ENCODE measurements at regions not wholly inside any gene's neighbourhood (a gene's known extent, or its start where the extent isn't known, plus 50 kb on each side); places are given as distances from the start of the nearest gene placed in this dataset.

GRCh38 chr11:133706925-133707794, 138.2 kb downstream of the SPATA19 start:
- no peak for TF ChIP-seq CTCF (IDR thresholded peaks at IDR 0.05; ENCODE audit: poor library complexity, severe bottlenecking)
- no peak for TF ChIP-seq TAF1 (IDR thresholded peaks at IDR 0.05; ENCODE audit: low read depth)
- no peak for TF ChIP-seq EP300 (conservative IDR thresholded peaks at IDR 0.05; ENCODE audit: poor library complexity, severe bottlenecking)
- no peak for TF ChIP-seq REST (IDR thresholded peaks at IDR 0.05; ENCODE audit: borderline replicate concordance)
- no peak for TF ChIP-seq EZH2 (IDR thresholded peaks at IDR 0.05; ENCODE audit: borderline replicate concordance, insufficient read depth, low read length, poor library complexity, severe bottlenecking)
- TF ChIP-seq SMC3 (conservative IDR thresholded peaks at IDR 0.05; ENCODE audit: poor library complexity) = no peak

Data from neural cell (in vitro differentiated cells).